A549 (cell line): ENCODE measurements at regions not wholly inside any gene's neighbourhood (a gene's known extent, or its start where the extent isn't known, plus 50 kb on each side); places are given as distances from the start of the nearest gene placed in this dataset.

Experiments
- MAFK ChIP-seq: fragments of 450-650 bp; IDR thresholded peaks from 2 replicates; pipeline ENCODE4 v1.6.1; 2014; ENCODE audit not compliant: partially characterized antibody
- NPAS2 ChIP-seq: fragments of 250-450 bp; sonication (Bioruptor Pico); IDR thresholded peaks from 2 replicates; pipeline ENCODE4 v1.8.0; 2022; ENCODE audit warnings: mild to moderate bottlenecking, moderate library complexity, borderline replicate concordance
- POLR2A ChIP-seq: IDR thresholded peaks from 2 replicates; pipeline ENCODE4 v1.6.1; 2012; ENCODE audit warnings: mild to moderate bottlenecking, low read length
- SREBF2 ChIP-seq: fragments of 450-650 bp; IDR thresholded peaks from 2 replicates; pipeline ENCODE4 v1.6.1; 2014; ENCODE audit warnings: mild to moderate bottlenecking, moderate library complexity
- TF ChIP-seq, protein P1 (sequence below): fragments of >200 bp; sonication (Bioruptor Twin); formaldehyde crosslinking; IDR thresholded peaks from 3 replicates; pipeline ENCODE4 v1.5.1; 2016

DNA sequence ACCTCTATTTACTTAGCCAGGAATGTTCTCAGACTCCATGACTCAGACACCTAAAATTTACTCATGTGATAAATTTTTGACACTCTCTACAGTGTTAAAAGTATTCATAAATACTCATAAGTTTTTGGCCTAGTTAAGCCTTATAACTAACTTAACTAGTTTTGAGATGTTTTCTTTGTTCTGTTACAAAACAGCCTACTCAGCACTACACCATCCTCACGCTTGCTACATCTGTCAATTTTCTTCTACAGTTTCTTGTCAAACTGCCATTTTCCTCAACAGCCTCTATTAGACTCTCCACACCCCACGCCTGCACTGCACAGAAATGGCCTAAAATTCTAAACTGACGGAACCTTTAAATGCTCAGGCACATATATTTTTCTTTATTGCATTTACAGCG is 195.5 kb downstream of the ANXA1 start:
- TF ChIP-seq, protein P1, sequence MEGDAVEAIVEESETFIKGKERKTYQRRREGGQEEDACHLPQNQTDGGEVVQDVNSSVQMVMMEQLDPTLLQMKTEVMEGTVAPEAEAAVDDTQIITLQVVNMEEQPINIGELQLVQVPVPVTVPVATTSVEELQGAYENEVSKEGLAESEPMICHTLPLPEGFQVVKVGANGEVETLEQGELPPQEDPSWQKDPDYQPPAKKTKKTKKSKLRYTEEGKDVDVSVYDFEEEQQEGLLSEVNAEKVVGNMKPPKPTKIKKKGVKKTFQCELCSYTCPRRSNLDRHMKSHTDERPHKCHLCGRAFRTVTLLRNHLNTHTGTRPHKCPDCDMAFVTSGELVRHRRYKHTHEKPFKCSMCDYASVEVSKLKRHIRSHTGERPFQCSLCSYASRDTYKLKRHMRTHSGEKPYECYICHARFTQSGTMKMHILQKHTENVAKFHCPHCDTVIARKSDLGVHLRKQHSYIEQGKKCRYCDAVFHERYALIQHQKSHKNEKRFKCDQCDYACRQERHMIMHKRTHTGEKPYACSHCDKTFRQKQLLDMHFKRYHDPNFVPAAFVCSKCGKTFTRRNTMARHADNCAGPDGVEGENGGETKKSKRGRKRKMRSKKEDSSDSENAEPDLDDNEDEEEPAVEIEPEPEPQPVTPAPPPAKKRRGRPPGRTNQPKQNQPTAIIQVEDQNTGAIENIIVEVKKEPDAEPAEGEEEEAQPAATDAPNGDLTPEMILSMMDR = no peak
- TF ChIP-seq MAFK (peak; percentile 84), POLR2A (no peak), NPAS2 (CRISPR knock-in tag) (no peak), SREBF2 (no peak)
